Mucosa of descending colon (tissue), 3 donors: ENCODE measurements at regions not wholly inside any gene's neighbourhood (a gene's known extent, or its start where the extent isn't known, plus 50 kb on each side); places are given as distances from the start of the nearest gene placed in this dataset.

ENCODE experiments used
- ATAC-seq: fragments of 200-7000 bp; cut with Tn5 transposase; one replicate; pipeline ENCODE4 v1.9.1; 2020; ENCODE audit warnings: mild to moderate bottlenecking, moderate library complexity
- DNase-seq, 3 donors: peaks; one replicate each; pipeline ENCODE4 v3.0.0-alpha.2; 2020
- H3K36me3 ChIP-seq: fragments of 200-600 bp; one replicate; pipeline ENCODE4 v1.8.0; 2021; ENCODE audit warnings: low read depth, mild to moderate bottlenecking
- H3K4me1 ChIP-seq: fragments of 200-600 bp; one replicate; pipeline ENCODE4 v1.8.0; 2021; ENCODE audit warnings: low read depth, mild to moderate bottlenecking
- H3K4me3 ChIP-seq: fragments of 200-600 bp; one replicate; pipeline ENCODE4 v1.8.0; 2021; ENCODE audit warnings: mild to moderate bottlenecking
- H3K9me3 ChIP-seq: fragments of 200-600 bp; one replicate; pipeline ENCODE4 v1.8.0; 2021; ENCODE audit warnings: mild to moderate bottlenecking
- CTCF ChIP-seq: fragments of 200-600 bp; IDR thresholded peaks from one replicate; pipeline ENCODE4 v1.8.0; 2022; ENCODE audit warnings: antibody characterized with exemption, mild to moderate bottlenecking
- intact Hi-C, 2 donors: fragments of 100-400 bp; cut with DNase I in 1 of 2; cut with micrococcal nuclease in 1 of 2; formaldehyde crosslinking; loops; one replicate each; pipeline versions ENCODE4 v1.11.0 to v1.11.1; 2022; cut with DNase I, micrococcal nuclease
- donor health status: DM: no; HTN: no; CAD: no; lungs with moderate emphysema.
- donor health status: DM: no; HTN: no; CAD: no.
- donor health status: DM: no; HTN: yes; CAD: no.

DNA sequence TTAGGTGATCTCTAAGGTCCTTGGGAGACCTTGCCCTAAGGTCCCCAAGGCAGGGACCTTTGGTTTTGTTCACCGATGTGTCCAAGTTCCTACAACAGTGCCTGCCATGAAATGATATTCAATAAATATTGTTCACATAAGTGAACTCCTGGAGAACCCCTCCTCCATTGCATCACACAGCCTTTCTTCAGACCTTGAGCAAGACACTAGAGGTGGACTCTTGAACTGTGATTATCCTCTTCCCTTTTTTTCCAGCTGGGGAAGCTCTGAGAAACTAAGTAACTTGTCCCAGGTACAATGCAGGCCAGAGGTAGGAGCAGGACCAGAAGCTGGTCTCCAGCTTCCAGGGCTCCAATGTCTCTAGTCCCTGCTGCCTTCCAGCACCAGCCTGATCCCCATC is 76.6 kb upstream of the LMO1 start:
- ATAC-seq (no peak), DNase-seq (no peak)
- intact Hi-C loops = no loop called here
- no peaks in the 10 kb centered on the region for H3K4me1 ChIP-seq
- H3K9me3 ChIP-seq = no peaks in the 10 kb centered on the region
- H3K36me3 ChIP-seq = no peaks in the 10 kb centered on the region
- no peak for TF ChIP-seq CTCF
- no peak overlapping the region for H3K4me3 ChIP-seq

DNA sequence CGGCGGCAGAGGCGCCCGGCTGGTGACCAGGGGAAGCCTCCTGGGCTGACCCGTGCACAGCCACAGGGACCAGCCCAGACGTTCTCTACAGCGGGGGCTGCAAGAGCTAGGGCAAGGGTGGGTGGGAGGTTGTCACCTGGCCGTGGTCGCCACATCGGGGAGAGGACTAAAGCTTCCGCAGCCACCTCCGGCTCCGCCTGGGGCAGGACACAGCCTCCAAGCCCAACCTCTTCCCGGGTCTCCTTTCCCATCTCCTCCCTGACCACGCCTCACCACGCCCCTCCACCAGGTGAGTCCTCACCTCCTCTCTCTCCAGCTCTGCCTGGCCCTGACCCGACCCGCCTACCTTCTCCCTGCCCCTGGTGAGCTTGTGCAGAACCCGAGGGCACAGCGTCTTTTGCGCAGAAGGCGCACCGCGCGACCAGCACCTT is 75.9 kb upstream of the LMO1 start:
- no peaks in the 10 kb centered on the region for H3K9me3 ChIP-seq
- H3K36me3 ChIP-seq = no peaks in the 10 kb centered on the region
- no peak for TF ChIP-seq CTCF
- H3K4me1 ChIP-seq = no peaks in the 10 kb centered on the region
- intact Hi-C loops = loop anchor here (10.0 kb wide), 1 partner anchor 225 kb away; no protein-coding TSS in a partner anchor
- H3K4me3 ChIP-seq = no peak overlapping the region
- no peak for DNase-seq
- no peak for ATAC-seq

- intact Hi-C loops = loop anchor here (10.0 kb wide), 1 partner anchor 227 kb away; no protein-coding TSS in a partner anchor
- DNase-seq = peak in 2 of 3 donors; percentile 70 to 71
- H3K9me3 ChIP-seq = no peaks in the 10 kb centered on the region
- H3K36me3 ChIP-seq = no peaks in the 10 kb centered on the region
- peak; percentile 79 for ATAC-seq
- no peak overlapping the region for H3K4me3 ChIP-seq
- TF ChIP-seq CTCF = peak; percentile 57
- H3K4me1 ChIP-seq = no peaks in the 10 kb centered on the region
Measured at GRCh38 chr11:8338138-8338537, 74.5 kb upstream of the LMO1 start.

GRCh38 chr11:8337130-8337795 is 73.6 kb upstream of the LMO1 start:
- Histone ChIP-seq H3K4me3 (no peak overlapping the region), H3K36me3 (no peaks in the 10 kb centered on the region), H3K4me1 (no peaks in the 10 kb centered on the region), H3K9me3 (no peaks in the 10 kb centered on the region)
- no peak for DNase-seq
- intact Hi-C loops = loop anchor here (10.0 kb wide), 1 partner anchor 228 kb away; no protein-coding TSS in a partner anchor
- no peak for ATAC-seq
- no peak for TF ChIP-seq CTCF

DNA sequence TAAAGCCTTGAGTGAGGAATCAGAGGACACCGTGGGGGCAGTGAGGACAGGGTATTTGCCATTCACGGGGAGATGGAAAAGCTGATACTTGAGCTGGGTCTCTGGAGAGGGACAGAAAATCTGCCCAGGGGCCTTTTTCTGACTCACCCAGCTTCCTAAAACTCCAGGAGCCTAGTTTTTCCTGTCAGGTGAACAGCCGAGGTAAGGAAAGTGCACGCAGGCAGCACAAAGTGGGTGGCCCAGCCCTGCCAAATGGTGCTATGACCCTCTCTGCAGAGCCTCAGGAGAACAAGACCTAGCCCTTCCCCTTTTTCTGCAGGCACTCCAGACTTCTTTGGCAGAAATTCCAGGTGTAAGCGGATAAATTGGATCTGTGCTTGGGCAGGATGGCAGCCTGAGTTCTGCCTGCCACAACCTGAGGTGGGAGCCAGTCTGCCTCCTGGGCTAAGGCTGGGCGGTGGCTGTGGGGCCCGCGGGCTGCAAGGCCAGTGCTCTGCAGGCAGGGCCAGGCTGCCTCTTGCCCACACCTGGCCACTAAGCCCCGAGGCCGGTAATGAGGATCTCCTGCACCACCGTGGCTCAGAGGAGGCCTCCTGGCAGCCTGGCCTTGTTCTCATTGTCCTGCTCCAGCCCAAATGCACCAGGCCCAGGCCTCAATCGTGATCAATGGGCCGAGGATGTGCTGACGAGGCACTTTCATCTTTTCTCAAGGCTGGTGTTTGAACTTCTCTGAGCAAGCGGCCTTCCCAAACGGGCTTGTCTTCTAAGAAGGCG is 72.9 kb upstream of the LMO1 start:
- DNase-seq (no peak), ATAC-seq (no peak)
- no peaks in the 10 kb centered on the region for H3K4me1 ChIP-seq
- H3K36me3 ChIP-seq = no peaks in the 10 kb centered on the region
- H3K4me3 ChIP-seq = no peak overlapping the region
- no peak for TF ChIP-seq CTCF
- H3K9me3 ChIP-seq = no peaks in the 10 kb centered on the region
- intact Hi-C loops = loop anchor here (10.0 kb wide), 1 partner anchor 228 kb away; no protein-coding TSS in a partner anchor
